GM18951 (cell line): ENCODE measurements at regions not wholly inside any gene's neighbourhood (a gene's known extent, or its start where the extent isn't known, plus 50 kb on each side); places are given as distances from the start of the nearest gene placed in this dataset.
"Not testable (repeated sequence)": the region's sequence is repeated elsewhere in the genome, so short reads cannot be mapped to it uniquely, and the experiment has no call there.

ENCODE experiments used
- POLR2A ChIP-seq: IDR thresholded peaks from 4 replicates; pipeline ENCODE4 v1.6.1; 2011; ENCODE audit warnings: mild to moderate bottlenecking; ENCODE audit not compliant: insufficient read length, insufficient read depth; ENCODE audit errors: extremely low read depth
- in situ Hi-C: fragments of 300-500 bp; cut with MboI; formaldehyde crosslinking; loops from one replicate; pipeline ENCODE4 v1.12.0; 2022; ENCODE audit warnings: low sequenced_read_pairs, mixed read lengths, inconsistent platforms; ENCODE audit not compliant: unreplicated experiment

GRCh38 chr9:85792057-85792456 is 50.3 kb upstream of the AGTPBP1 start:
- in situ Hi-C loops, result not testable (repeated sequence)

GRCh38 chr9:85802978-85803695 is 61.4 kb upstream of the AGTPBP1 start:
- in situ Hi-C loops, result loop anchor here (25.0 kb wide), 1 partner anchor 109 kb away; no protein-coding TSS in a partner anchor

GRCh38 chr9:85804847-85805133 is 63.0 kb upstream of the AGTPBP1 start:
- in situ Hi-C loops, result loop anchor here (25.0 kb wide), 1 partner anchor 108 kb away; no protein-coding TSS in a partner anchor

GRCh38 chr9:85805134-85806005 is 63.6 kb upstream of the AGTPBP1 start:
- in situ Hi-C loops, result loop anchor here (25.0 kb wide), 1 partner anchor 107 kb away; no protein-coding TSS in a partner anchor
- peak; percentile 45 for TF ChIP-seq POLR2A

GRCh38 chr9:85808329-85808728 is 66.6 kb upstream of the AGTPBP1 start:
- in situ Hi-C loops, result loop anchor here (25.0 kb wide), 1 partner anchor 104 kb away; no protein-coding TSS in a partner anchor

DNA sequence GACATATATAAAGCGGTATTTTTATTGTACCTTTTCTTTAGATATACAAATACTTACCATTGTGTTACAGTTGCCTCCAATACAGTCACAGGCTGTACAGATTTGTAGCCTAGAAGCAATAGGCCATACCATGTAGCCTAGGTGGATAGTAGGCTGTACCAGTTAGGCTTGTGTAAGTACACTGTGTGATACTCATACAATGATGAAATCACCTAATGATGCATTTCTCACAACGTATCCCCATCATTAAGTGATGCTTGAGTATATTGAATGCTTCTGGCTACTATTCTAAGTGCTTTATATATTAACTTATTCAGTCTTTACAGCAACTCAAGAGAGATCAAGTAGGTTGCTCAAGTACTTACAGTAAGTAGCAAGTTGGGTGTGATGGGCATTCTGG is 71.6 kb upstream of the AGTPBP1 start:
- in situ Hi-C loops, result loop anchor here (25.0 kb wide), 1 partner anchor 99 kb away; no protein-coding TSS in a partner anchor

DNA sequence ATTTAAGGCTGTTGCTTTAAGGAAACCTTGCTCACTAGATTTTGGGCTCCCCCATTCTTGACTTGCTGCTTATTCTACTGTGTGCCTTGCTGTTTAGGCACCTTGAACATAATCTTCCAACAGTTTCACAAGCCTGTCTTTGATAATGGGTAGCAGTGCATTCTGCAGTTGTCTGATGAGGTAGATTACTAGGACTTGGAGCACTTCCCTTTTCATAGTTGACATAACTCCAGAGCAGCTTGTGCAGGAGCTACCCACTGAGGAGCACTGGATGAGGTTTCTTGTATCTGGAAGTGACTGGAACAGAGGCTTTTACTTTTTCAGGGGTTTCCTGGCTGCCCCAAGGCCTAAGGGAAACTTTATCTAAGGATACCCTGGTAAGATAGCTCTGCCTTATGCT is 73.0 kb upstream of the AGTPBP1 start:
- in situ Hi-C loops, result loop anchor here (25.0 kb wide), 1 partner anchor 98 kb away; no protein-coding TSS in a partner anchor

- in situ Hi-C loops, result loop anchor here (25.0 kb wide), 1 partner anchor 93 kb away; no protein-coding TSS in a partner anchor
These were observed 77.2 kb upstream of the AGTPBP1 start for GRCh38 chr9:85818971-85819370.

- in situ Hi-C loops, result loop anchor here (25.0 kb wide), 1 partner anchor 92 kb away; no protein-coding TSS in a partner anchor
These were observed 78.8 kb upstream of the AGTPBP1 start for GRCh38 chr9:85820598-85820997.

GRCh38 chr9:85824949-85825348 is 83.2 kb upstream of the AGTPBP1 start:
- in situ Hi-C loops, result loop anchor here (25.0 kb wide), 1 partner anchor 87 kb away; no protein-coding TSS in a partner anchor

DNA sequence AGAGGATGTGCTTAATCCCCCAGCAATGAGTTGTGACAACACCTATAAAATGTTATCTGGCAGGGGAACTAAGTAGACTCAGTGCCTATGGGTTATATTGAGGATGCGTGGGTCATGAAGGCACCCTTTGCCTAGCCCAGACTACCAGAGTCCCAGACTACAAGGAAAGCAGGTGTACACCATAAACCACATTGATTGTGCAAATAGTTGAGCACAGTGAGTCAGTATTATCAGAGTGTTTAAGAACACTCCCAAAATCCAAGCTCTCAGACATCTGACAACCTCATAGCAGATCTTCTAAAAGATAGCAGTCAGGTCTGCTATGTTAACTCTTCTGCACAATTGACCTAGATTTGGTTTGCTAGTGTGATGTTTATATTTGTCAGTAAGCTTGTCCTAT is 92.8 kb upstream of the AGTPBP1 start:
- in situ Hi-C loops, result not testable (repeated sequence)

GRCh38 chr9:85843949-85844348 is 97.0 kb upstream of the NAA35 start:
- in situ Hi-C loops, result loop anchor here (5.0 kb wide), 1 partner anchor 1957 kb away; no protein-coding TSS in a partner anchor

DNA sequence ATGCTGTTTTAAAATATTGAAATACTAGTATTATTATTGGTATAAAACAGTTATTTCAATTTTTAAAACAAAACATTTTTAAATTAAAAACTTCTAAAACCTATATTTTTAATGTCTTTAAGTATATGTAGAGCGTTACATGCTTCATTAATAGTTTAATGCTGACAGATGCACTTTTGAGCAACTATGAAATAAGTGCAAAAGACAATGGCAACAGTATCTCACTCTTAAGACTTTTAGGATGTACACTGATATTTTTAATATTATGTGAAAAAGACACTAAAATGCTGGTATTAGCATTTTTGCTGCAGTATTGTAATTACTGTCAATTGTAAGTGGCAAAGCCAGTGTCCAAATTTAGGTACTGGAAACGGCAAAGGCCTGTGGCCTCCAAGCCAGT is 93.2 kb upstream of the NAA35 start:
- in situ Hi-C loops, result not testable (repeated sequence)

DNA sequence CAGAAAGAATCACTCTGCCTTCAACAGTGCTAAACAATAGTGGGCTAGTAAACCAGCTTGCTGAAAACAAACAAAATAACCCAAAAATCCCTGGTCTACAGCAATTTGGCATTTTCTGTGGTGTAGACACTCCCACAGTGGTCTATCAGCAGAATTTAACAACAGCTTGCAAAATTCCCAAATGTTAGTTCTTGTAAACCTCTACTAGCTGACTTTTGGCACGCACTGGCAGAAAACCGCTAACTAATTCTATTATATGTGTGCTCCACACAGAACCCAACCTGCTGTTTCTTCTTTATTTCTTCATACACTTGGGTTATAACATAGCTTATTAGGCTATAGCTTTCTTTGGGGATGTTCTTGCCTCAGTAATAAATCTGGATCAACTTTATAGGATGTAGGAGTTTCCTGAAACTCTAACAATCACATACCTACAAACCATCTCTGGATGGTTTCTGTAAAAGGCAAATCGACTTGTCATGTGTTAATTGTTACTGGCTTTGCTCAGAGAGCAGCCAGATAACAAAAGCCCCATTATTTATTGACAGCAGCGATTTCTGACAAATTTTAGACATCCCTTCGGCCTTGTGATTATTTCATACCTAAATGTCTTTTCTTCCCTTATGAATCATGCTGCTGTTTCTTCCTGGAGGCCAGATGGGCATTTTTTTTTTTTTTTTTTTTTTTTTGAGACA is 82.7 kb upstream of the NAA35 start:
- no peak for TF ChIP-seq POLR2A
- in situ Hi-C loops, result no loop called here
